ENCODE measurements at regions not wholly inside any gene's neighbourhood (a gene's known extent, or its start where the extent isn't known, plus 50 kb on each side); places are given as distances from the start of the nearest gene placed in this dataset.

GRCh38 chr10:23538968-23539367 lies 100.1 kb downstream of the OTUD1 start:
- Histone ChIP-seq H3K9ac (ENCODE audit: low read length) (no peak overlapping the region), H2AFZ (ENCODE audit: low read depth, low read length) (no peak overlapping the region), H3K27me3 (ENCODE audit: insufficient read depth, low read depth, low read length) (no peaks in the 10 kb centered on the region), H4K20me1 (ENCODE audit: insufficient read depth) (no peaks in the 10 kb centered on the region), H3K4me2 (ENCODE audit: low read length) (no peak overlapping the region), H3K9me3 (ENCODE audit: low read length) (no peaks in the 10 kb centered on the region), H3F3A (ENCODE audit: insufficient read depth, low read length, poor library complexity, severe bottlenecking) (no peaks in the 10 kb centered on the region), H3K4me3 (ENCODE audit: low read length) (no peak overlapping the region), H3K36me3 (ENCODE audit: insufficient read depth, low read length) (no peaks in the 10 kb centered on the region), H3K27ac (ENCODE audit: low read length) (no peak overlapping the region), H3K9me2 (ENCODE audit: insufficient read depth, low read length) (no peaks in the 10 kb centered on the region), H3K79me2 (replicated peaks; ENCODE audit: insufficient read depth, low read length) (no peaks in the 10 kb centered on the region)
- TF ChIP-seq REST (IDR thresholded peaks at IDR 0.05; ENCODE audit: borderline replicate concordance) (no peak), TAF1 (IDR thresholded peaks at IDR 0.05; ENCODE audit: low read depth) (no peak), SMC3 (conservative IDR thresholded peaks at IDR 0.05; ENCODE audit: poor library complexity) (no peak)

GRCh38 chr10:23540401-23541030 lies 101.6 kb downstream of the OTUD1 start:
- no peak overlapping the region for H2AFZ ChIP-seq (ENCODE audit: low read depth, low read length)
- no peak overlapping the region for H3K9ac ChIP-seq (ENCODE audit: low read length)
- H3K9me3 ChIP-seq (ENCODE audit: low read length) = no peaks in the 10 kb centered on the region
- H3K4me2 ChIP-seq (ENCODE audit: low read length) = no peak overlapping the region
- no peak overlapping the region for H3K4me3 ChIP-seq (ENCODE audit: low read length)
- no peak overlapping the region for H3K27ac ChIP-seq (ENCODE audit: low read length)
- H3K36me3 ChIP-seq (ENCODE audit: insufficient read depth, low read length) = no peaks in the 10 kb centered on the region
- no peaks in the 10 kb centered on the region for H3F3A ChIP-seq (ENCODE audit: insufficient read depth, low read length, poor library complexity, severe bottlenecking)
- H3K79me2 ChIP-seq (replicated peaks; ENCODE audit: insufficient read depth, low read length) = no peaks in the 10 kb centered on the region
- H4K20me1 ChIP-seq (ENCODE audit: insufficient read depth) = no peaks in the 10 kb centered on the region
- TF ChIP-seq MXI1 (conservative IDR thresholded peaks at IDR 0.05; ENCODE audit: poor library complexity, severe bottlenecking) (no peak), SMC3 (conservative IDR thresholded peaks at IDR 0.05; ENCODE audit: poor library complexity) (no peak), POLR2AphosphoS5 (IDR thresholded peaks at IDR 0.05) (no peak), TAF1 (IDR thresholded peaks at IDR 0.05; ENCODE audit: low read depth) (no peak), REST (IDR thresholded peaks at IDR 0.05; ENCODE audit: borderline replicate concordance) (no peak), EP300 (conservative IDR thresholded peaks at IDR 0.05; ENCODE audit: poor library complexity, severe bottlenecking) (no peak), RAD21 (conservative IDR thresholded peaks at IDR 0.05) (no peak), EZH2 (IDR thresholded peaks at IDR 0.05; ENCODE audit: borderline replicate concordance, insufficient read depth, low read length, poor library complexity, severe bottlenecking) (no peak), CTCF (IDR thresholded peaks at IDR 0.05; ENCODE audit: poor library complexity, severe bottlenecking) (no peak)
- no peaks in the 10 kb centered on the region for H3K27me3 ChIP-seq (ENCODE audit: insufficient read depth, low read depth, low read length)
- no peaks in the 10 kb centered on the region for H3K9me2 ChIP-seq (ENCODE audit: insufficient read depth, low read length)

All from neural cell (in vitro differentiated cells).